DND-41 (cell line): ENCODE measurements at regions not wholly inside any gene's neighbourhood (a gene's known extent, or its start where the extent isn't known, plus 50 kb on each side); places are given as distances from the start of the nearest gene placed in this dataset.

ENCODE experiments used
- ATAC-seq: fragments of 200-7000 bp; cut with Tn5 transposase; 3 replicates; pipeline ENCODE4 v1.9.1; 2021; ENCODE audit warnings: low read depth; ENCODE audit not compliant: insufficient read depth
- DNase-seq: peaks from one replicate; pipeline ENCODE4 v3.0.0-alpha.2; 2020
- H2AFZ ChIP-seq: 2 replicates; pipeline ENCODE4 v1.6.0; 2012; ENCODE audit warnings: low read depth, low read length
- H3K27ac ChIP-seq: 2 replicates; pipeline ENCODE4 v1.5.1; 2012; ENCODE audit warnings: low read length, inconsistent platforms
- H3K27me3 ChIP-seq: fragments of 200-600 bp; sonication (generic); 2 replicates; pipeline ENCODE4 v1.6.0; 2012; ENCODE audit warnings: low read length, mild to moderate bottlenecking, inconsistent platforms; ENCODE audit not compliant: insufficient read depth, poor library complexity
- H3K36me3 ChIP-seq: 2 replicates; pipeline ENCODE4 v1.5.1; 2012; ENCODE audit warnings: low read length, inconsistent platforms; ENCODE audit not compliant: insufficient read depth
- H3K4me1 ChIP-seq: 2 replicates; pipeline ENCODE4 v1.5.1; 2012; ENCODE audit warnings: mild to moderate bottlenecking, low read length; ENCODE audit not compliant: insufficient read depth
- H3K4me2 ChIP-seq: 2 replicates; pipeline ENCODE4 v1.6.0; 2012; ENCODE audit warnings: mild to moderate bottlenecking, moderate library complexity, low read length, inconsistent platforms; ENCODE audit not compliant: insufficient read depth
- H3K4me3 ChIP-seq, 2 experiments: fragments of 200-600 bp in 1 of 2; shearing (Covaris generic) in 1 of 2; 2 replicates each; pipeline ENCODE4 v1.5.1; 2012 to 2016; ENCODE audit warnings: inconsistent platforms in 2 of 2, low read length in 2 of 2, mild to moderate bottlenecking in 2 of 2, low read depth in 1 of 2, moderate library complexity in 1 of 2
- H3K79me2 ChIP-seq: 2 replicates; pipeline ENCODE4 v1.6.0; 2012; ENCODE audit warnings: low read length, inconsistent platforms; ENCODE audit not compliant: insufficient read depth
- H3K9ac ChIP-seq: 2 replicates; pipeline ENCODE4 v1.6.0; 2012; ENCODE audit warnings: low read depth, mild to moderate bottlenecking, inconsistent platforms, low read length, moderate library complexity
- H3K9me3 ChIP-seq: 2 replicates; pipeline ENCODE4 v1.5.1; 2012; ENCODE audit warnings: low read length, moderate library complexity, mild to moderate bottlenecking, inconsistent platforms; ENCODE audit not compliant: insufficient read depth, severe bottlenecking
- H4K20me1 ChIP-seq: 2 replicates; pipeline ENCODE4 v1.6.0; 2012; ENCODE audit warnings: low read length; ENCODE audit not compliant: insufficient read depth
- EZH2 ChIP-seq: IDR thresholded peaks from 3 replicates; pipeline ENCODE4 v1.6.1; 2012; ENCODE audit warnings: borderline replicate concordance, low read depth, mild to moderate bottlenecking, moderate library complexity, low read length, inconsistent platforms; ENCODE audit not compliant: severe bottlenecking
- TF ChIP-seq, protein P1 (sequence below): IDR thresholded peaks from 2 replicates; pipeline ENCODE4 v1.5.1; 2012; ENCODE audit warnings: borderline replicate concordance, low read length, moderate library complexity, mild to moderate bottlenecking; ENCODE audit not compliant: poor library complexity, severe bottlenecking; ENCODE audit errors: extremely low read depth

DNA sequence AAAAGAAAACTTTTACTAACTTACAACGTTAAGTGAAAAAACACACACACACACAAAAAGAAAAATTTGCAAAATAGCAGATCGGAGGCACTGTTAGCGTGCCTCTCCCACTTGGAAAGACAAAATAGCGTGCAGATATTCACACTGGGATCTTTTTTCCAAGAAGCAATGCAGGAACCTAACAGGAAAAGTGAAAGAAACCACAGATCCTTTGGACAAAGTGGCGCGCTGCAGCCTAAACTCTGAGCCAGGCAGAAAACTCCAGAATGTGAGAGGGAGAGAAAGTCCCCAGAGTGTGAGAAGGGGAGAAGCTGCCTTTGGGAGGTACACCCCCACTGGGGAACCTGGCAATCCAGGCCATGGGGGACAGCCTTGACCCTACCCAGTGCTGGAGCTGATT, 70.7 kb upstream of the SERPINE2 start:
- Histone ChIP-seq H3K4me2 (no peak overlapping the region), H3K27ac (no peak overlapping the region), H3K4me3 (no peak overlapping the region), H3K4me1 (no peaks in the 10 kb centered on the region), H3K9ac (no peak overlapping the region), H2AFZ (no peak overlapping the region), H3K27me3 (no peaks in the 10 kb centered on the region), H3K79me2 (no peaks in the 10 kb centered on the region), H3K36me3 (no peaks in the 10 kb centered on the region), H3K9me3 (no peaks in the 10 kb centered on the region), H4K20me1 (no peaks in the 10 kb centered on the region)
- ATAC-seq (no peak), DNase-seq (no peak)
- TF ChIP-seq EZH2 = no peak
- TF ChIP-seq, protein P1, sequence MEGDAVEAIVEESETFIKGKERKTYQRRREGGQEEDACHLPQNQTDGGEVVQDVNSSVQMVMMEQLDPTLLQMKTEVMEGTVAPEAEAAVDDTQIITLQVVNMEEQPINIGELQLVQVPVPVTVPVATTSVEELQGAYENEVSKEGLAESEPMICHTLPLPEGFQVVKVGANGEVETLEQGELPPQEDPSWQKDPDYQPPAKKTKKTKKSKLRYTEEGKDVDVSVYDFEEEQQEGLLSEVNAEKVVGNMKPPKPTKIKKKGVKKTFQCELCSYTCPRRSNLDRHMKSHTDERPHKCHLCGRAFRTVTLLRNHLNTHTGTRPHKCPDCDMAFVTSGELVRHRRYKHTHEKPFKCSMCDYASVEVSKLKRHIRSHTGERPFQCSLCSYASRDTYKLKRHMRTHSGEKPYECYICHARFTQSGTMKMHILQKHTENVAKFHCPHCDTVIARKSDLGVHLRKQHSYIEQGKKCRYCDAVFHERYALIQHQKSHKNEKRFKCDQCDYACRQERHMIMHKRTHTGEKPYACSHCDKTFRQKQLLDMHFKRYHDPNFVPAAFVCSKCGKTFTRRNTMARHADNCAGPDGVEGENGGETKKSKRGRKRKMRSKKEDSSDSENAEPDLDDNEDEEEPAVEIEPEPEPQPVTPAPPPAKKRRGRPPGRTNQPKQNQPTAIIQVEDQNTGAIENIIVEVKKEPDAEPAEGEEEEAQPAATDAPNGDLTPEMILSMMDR = no peak

DNA sequence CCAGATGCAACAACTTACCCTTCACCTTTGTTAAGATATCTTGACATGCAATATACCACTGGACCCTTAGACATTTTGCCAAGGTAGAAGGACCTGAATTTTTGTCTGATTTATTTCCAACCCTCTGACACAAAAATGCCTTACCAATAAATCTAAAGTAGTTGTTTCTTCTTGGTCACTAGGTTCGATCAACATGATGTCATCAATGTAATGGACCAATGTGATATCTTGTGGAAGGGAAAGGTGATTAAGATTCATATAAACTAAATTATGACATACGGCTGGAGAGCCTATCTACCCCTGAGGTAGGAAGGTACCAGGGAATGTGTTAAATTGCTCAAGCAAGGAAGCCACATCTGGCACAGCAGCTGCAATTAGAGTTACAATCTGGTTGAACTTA, 67.7 kb upstream of the SERPINE2 start:
- no peak for TF ChIP-seq EZH2
- Histone ChIP-seq H3K9me3 (no peaks in the 10 kb centered on the region), H3K27ac (no peak overlapping the region), H3K27me3 (no peaks in the 10 kb centered on the region), H4K20me1 (no peaks in the 10 kb centered on the region), H2AFZ (no peak overlapping the region), H3K79me2 (no peaks in the 10 kb centered on the region), H3K36me3 (no peaks in the 10 kb centered on the region), H3K4me3 (no peak overlapping the region), H3K4me2 (no peak overlapping the region), H3K4me1 (no peaks in the 10 kb centered on the region), H3K9ac (no peak overlapping the region)
- DNase-seq = no peak
- ATAC-seq = no peak

DNA sequence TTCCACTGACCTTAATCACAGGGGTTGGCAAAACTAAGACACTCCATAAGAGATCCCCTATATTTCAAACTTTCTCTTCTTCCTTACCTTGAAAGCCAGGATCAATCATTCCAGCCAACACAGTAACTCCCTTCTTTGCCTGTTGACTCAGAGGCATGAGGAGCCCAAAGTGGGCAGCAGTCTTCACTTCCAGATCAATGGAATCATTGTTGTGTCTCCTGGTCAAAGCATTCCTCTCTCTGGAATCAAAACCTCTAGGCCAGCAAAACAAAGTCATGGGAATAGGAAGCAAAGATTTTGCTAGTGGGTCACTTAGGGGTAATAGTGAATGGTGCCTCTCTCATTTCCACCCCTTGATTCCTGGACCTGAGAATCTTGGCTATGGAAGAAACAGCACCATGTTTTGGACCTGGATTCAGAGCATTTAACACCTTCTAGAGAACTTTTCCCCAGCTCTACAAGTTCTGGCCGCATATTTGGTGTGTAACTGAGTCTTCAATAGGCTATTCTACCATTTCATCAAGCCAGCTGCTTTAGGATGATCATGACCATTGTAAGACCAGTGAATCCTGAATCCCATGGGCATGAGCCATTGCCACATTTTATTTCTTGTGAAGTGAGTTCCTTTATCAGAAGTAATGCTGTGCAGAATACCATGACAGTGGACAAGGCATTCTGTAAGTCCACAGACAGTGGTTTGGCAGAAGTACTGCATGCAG, 65.7 kb upstream of the SERPINE2 start:
- Histone ChIP-seq H3K36me3 (no peaks in the 10 kb centered on the region), H3K4me3 (no peak overlapping the region), H3K4me1 (no peaks in the 10 kb centered on the region), H3K9ac (no peak overlapping the region), H3K4me2 (no peak overlapping the region), H3K27me3 (no peaks in the 10 kb centered on the region), H3K9me3 (no peaks in the 10 kb centered on the region), H2AFZ (no peak overlapping the region), H3K79me2 (no peaks in the 10 kb centered on the region), H4K20me1 (no peaks in the 10 kb centered on the region), H3K27ac (no peak overlapping the region)
- ATAC-seq (no peak), DNase-seq (no peak)
- TF ChIP-seq, protein P1 = no peak
- no peak for TF ChIP-seq EZH2

DNA sequence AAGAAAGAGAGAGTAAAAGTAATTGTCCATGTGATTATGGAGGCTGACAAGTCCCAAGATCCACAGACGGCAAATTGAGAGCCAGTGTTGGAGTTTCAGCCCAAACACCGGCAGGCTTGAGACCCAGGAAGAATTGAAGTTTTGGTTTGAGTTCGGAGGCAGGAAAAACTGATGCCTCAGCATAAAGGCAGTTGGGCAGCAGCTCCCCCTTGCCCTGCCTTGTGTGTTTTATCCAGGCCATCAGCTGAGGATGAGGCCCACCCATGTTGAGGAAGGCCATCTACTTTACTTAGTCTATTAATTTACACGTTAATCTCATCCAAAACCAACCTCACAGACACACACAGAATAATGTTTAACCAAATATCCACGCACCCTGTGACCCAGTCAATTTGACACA, 64.6 kb upstream of the SERPINE2 start:
- no peak overlapping the region for H2AFZ ChIP-seq
- no peak overlapping the region for H3K4me3 ChIP-seq
- no peaks in the 10 kb centered on the region for H3K79me2 ChIP-seq
- ATAC-seq (no peak), DNase-seq (no peak)
- H3K9ac ChIP-seq = no peak overlapping the region
- no peaks in the 10 kb centered on the region for H3K27me3 ChIP-seq
- H4K20me1 ChIP-seq = no peaks in the 10 kb centered on the region
- no peaks in the 10 kb centered on the region for H3K9me3 ChIP-seq
- no peaks in the 10 kb centered on the region for H3K4me1 ChIP-seq
- TF ChIP-seq, protein P1 = no peak
- no peak for TF ChIP-seq EZH2
- H3K27ac ChIP-seq = no peak overlapping the region
- no peaks in the 10 kb centered on the region for H3K36me3 ChIP-seq
- H3K4me2 ChIP-seq = no peak overlapping the region
